SHP77 treated with DMSO at 0.1 percent for 48 hours (cell line): ENCODE measurements at regions not wholly inside any gene's neighbourhood (a gene's known extent, or its start where the extent isn't known, plus 50 kb on each side); places are given as distances from the start of the nearest gene placed in this dataset.
"Not testable (repeated sequence)": the region's sequence is repeated elsewhere in the genome, so short reads cannot be mapped to it uniquely, and the experiment has no call there.

Experiments
- DNase-seq: peaks from one replicate; lab custom pipeline; 2025; lab: John Stamatoyannopoulos, UW

- DNase-seq = no peak
These were observed 288.8 kb downstream of the LTN1 start for GRCh38 chr21:28703861-28704260.

- DNase-seq = no peak
These were observed 292.9 kb downstream of the LTN1 start for GRCh38 chr21:28699596-28700259.

DNA sequence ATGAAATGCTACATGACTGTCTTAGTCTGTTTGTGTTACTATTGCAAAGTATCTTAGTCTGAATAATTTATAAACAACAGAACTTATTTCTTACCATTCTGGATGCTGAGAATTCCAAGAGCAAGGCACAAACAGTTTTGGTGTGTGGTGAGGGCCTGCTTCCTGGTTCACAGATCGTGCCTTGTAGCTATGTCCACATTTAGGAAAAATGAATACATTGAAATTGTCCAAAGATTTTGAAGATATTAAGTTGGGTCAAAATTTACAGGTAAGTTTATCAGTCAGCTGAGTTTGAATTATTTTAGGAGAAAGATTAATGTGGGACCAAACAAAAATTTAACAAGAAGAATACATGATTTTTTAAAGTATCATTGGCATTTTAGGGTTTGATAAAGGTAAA is 293.5 kb downstream of the LTN1 start:
- no peak for DNase-seq

- no peak for DNase-seq
These were observed 295.8 kb downstream of the LTN1 start for GRCh38 chr21:28696844-28697410.

GRCh38 chr21:28693476-28693875 is 299.2 kb downstream of the LTN1 start:
- DNase-seq = no peak

GRCh38 chr21:28690196-28690595 is 302.5 kb downstream of the LTN1 start:
- no peak for DNase-seq

DNA sequence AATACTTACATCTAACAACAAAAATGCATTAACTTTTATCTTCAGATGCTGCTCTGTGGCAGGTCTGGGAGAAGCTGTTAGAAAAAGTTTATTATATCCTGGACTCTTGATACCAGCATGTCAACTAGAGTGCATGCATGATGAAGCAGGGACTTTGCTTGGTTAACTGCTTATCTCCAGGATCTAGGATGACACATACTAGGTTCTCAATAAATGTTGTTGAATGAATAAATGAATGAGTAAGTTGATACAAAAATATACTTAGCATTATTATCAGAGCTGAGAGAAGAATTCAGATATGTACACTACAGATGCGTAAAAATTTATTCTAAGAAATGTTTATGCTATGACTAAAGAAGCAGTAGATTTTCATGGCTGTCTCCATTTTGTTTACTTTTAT is 304.3 kb downstream of the LTN1 start:
- DNase-seq = no peak

- DNase-seq = no peak
These were observed 305.1 kb downstream of the LTN1 start for GRCh38 chr21:28687586-28687985.

DNA sequence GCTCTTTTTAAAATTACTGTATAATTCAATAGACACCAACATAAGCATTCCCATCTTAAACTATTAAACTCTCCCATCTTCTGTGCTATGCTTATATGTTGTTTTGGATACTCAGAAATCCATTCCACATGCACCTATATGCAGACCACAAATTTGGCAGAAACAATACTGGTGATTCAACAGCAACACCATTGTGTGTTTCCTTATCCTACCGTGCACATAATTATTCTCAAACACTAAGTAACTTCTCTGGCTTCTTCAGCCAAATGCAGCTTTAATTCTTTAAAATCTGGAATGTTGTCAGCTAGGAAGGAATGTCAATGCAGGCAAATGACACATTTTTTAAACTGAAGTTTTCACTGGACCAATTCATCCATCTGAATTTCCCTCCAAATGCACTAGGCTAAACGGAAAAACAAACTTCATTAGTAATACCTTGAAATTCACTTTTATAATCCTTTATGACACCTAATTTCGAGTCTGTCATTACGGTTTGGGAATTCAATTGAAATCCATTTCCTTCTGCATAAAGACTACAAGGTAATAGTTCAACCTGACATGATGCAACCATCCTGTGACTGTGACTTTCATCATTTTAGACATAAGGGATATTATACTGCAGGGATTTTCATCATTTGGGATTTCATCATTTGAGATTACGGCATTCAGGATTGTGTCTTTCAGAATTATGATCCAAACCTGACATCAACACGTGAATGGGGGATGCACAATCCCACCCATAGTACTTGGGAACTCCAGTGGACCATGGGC is 308.5 kb downstream of the LTN1 start:
- no peak for DNase-seq

- DNase-seq = not testable (repeated sequence)
These were observed 309.8 kb downstream of the LTN1 start for GRCh38 chr21:28682884-28683283.

GRCh38 chr21:28677096-28677495 is 315.6 kb downstream of the LTN1 start:
- not testable (repeated sequence) for DNase-seq

DNA sequence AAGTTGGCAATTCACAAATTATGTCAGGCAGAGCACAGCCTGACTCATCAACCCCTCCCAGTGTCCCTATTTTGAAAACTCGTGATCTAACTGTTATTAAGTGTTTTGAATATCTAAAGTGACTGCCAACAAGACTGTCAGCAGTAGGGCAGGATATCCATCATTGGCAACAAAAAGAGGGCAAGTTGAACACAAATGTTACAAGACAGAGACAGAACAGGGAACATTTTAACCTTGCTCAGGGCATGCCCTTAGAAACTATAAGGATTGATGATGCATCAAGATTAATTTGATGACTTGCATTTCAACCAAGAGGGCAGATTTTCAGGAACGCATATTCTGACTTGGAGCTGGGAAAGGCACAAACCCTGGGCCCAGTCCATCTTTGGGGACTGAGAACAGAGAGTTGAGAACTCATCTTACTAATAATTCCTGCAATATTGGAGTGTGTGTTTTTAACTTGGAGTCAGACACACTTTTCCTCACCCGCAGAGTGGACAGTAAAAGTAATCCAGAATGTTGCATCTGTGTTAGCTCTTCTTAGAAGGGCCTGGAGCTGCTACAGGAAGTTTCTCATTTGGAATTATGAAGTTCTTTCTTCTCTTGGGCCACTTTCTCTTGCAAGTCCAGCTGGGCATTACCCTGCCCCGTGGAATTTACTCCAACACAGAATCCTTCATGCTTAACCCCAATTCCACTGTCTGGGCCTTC is 317.2 kb downstream of the LTN1 start:
- no peak for DNase-seq

DNA sequence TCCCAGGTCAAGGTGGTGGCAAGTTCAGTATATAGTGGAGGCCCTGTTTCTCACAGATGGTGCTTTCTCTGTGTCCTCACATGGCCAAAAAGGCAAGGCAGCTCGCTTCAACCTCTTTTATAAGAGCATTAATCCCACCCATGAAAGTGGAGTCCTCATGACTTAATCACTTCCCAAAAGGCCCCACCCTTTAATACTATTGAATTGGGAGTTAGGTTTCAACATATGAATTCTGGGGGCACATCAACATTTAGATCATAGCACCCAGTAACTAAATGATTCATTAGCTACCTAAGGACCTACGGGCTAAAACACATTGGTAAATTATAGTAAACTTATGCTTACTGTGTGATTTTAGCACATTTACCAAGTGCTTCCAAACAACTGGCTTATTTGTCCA is 317.9 kb downstream of the LTN1 start:
- DNase-seq = no peak

- no peak for DNase-seq
These were observed 321.0 kb downstream of the LTN1 start for GRCh38 chr21:28671549-28672195.

DNA sequence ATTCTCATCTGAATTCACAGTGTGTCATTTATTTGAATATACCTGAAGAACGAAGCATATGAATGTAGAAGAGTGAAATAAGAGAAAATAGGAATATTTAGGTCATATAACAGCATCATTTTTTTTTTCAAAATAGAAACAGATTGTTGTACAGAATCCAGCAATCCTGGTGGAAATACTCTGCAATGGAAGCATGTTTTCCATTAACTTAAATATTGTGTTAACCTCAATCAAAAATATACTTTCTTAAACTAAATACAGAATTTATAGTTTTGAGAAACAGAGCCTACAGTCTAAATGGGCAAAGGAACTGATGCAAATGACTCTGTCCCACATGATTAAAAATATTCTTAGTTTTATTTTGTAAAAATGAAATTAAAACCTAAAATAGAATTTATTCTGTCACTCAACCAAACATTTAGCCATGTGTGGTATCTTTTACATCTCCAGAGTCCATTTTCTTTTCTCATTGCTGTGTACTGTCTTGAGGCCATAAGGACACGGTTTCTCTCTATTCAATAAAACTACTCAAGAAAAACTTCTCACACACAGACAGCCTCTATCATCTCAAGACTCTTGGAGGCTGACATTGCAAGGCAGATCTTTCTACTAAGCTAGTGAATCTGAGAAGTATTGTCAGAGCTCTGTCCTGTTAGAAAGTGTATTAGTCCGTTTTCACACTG is 322.6 kb downstream of the LTN1 start:
- no peak for DNase-seq

- no peak for DNase-seq
These were observed 323.4 kb downstream of the LTN1 start for GRCh38 chr21:28669321-28669720.

GRCh38 chr21:28663754-28664153 is 328.9 kb downstream of the LTN1 start:
- no peak for DNase-seq

GRCh38 chr21:28663111-28663693 is 329.5 kb downstream of the LTN1 start:
- DNase-seq = no peak

GRCh38 chr21:28657566-28657965 is 335.1 kb downstream of the LTN1 start:
- no peak for DNase-seq

GRCh38 chr21:28655471-28655870 is 337.2 kb downstream of the LTN1 start:
- DNase-seq = no peak

- DNase-seq = no peak
These were observed 338.3 kb downstream of the LTN1 start for GRCh38 chr21:28654406-28654805.
